Esophagus muscularis mucosa (tissue), 4 donors: ENCODE measurements at regions not wholly inside any gene's neighbourhood (a gene's known extent, or its start where the extent isn't known, plus 50 kb on each side); places are given as distances from the start of the nearest gene placed in this dataset.

Source experiments
- DNase-seq: peaks from one replicate; pipeline ENCODE4 v3.0.0-alpha.2; 2017; ENCODE audit errors: extremely low spot score
- H3K27ac ChIP-seq, 4 donors: fragments of 200-600 bp; sonication (generic); replicated peaks in 1 of 4; 1 replicate in 3 of 4; 2 replicates in 1 of 4; pipeline ENCODE4 v1.5.1; 2016 to 2019; ENCODE audit warnings: mild to moderate bottlenecking in 1 of 4
- H3K27me3 ChIP-seq, 4 donors: fragments of 200-600 bp; sonication (generic); one replicate each; pipeline versions ENCODE4 v1.5.1 to v1.6.0; 2016 to 2019
- H3K36me3 ChIP-seq, 4 donors: fragments of 200-600 bp; sonication (generic); one replicate each; pipeline ENCODE4 v1.5.1; 2016 to 2019
- H3K4me1 ChIP-seq, 4 donors: fragments of 200-600 bp; sonication (generic); one replicate each; pipeline ENCODE4 v1.5.1; 2016 to 2019
- H3K4me3 ChIP-seq, 4 donors: fragments of 200-600 bp; sonication (generic); 1 replicate in 2 of 4; 2 replicates in 2 of 4; pipeline ENCODE4 v1.5.1; 2016 to 2019; ENCODE audit warnings: mild to moderate bottlenecking in 4 of 4, moderate library complexity in 1 of 4
- H3K9me3 ChIP-seq, 4 donors: fragments of 200-600 bp; sonication (generic); 1 replicate in 3 of 4; 2 replicates in 1 of 4; pipeline ENCODE4 v1.5.1; 2016 to 2019
- EP300 ChIP-seq: sonication (generic); formaldehyde crosslinking; IDR thresholded peaks from one replicate; pipeline ENCODE4 v1.6.1; 2017; ENCODE audit warnings: antibody characterized with exemption
- POLR2A ChIP-seq: fragments of 450-650 bp; IDR thresholded peaks from one replicate; pipeline ENCODE4 v1.6.1; 2017; ENCODE audit warnings: antibody characterized with exemption, moderate library complexity, mild to moderate bottlenecking, low read depth
- POLR2AphosphoS5 ChIP-seq, 2 donors: sonication (generic); formaldehyde crosslinking; IDR thresholded peaks; one replicate each; pipeline ENCODE4 v1.6.1; 2017; ENCODE audit warnings: antibody characterized with exemption in 2 of 2
- WGBS: methylation state at CpG from one replicate; pipeline ENCODE4 v1.1.5; 2018; 5-methylcytosine and 5-hydroxymethylcytosine counted together
- intact Hi-C: fragments of 100-400 bp; cut with DNase I; formaldehyde crosslinking; loops from one replicate; pipeline ENCODE4 v1.15.1; 2023
- TF ChIP-seq, protein P1 (sequence below), 3 experiments: fragments of 200-600 bp in 2 of 3; fragments of 450-650 bp in 1 of 3; sonication (generic) in 2 of 3; IDR thresholded peaks; one replicate each; pipeline ENCODE4 v1.5.1; 2017 to 2019; ENCODE audit warnings: antibody characterized with exemption in 3 of 3, mild to moderate bottlenecking in 2 of 3, moderate library complexity in 1 of 3

DNA sequence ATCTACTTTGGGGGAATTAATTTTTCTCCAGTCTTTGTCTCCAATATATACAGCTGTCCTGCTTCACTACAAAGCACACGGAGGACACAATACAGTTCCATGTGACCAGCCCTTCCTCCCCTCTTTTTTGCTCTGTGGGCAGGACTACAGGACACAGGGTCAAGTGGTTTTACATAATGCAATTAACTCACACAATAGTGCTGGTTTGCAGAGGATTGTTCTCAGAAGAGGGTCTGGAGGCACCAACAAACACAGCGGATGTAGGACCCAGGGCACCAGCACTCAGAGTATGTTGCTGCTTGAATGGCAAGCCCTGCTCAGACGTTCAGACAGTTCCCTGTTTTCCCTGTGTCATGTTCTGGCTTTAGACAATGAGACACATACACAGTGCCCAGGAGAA is 52.0 kb upstream of the NPTX2 start:
- no peak for DNase-seq
- Histone ChIP-seq H3K27ac (no peak overlapping the region), H3K4me3 (no peak overlapping the region), H3K36me3 (no peaks in the 10 kb centered on the region), H3K27me3 (peaks cover 0 to 44% (median 0%) of the 10 kb centered on the region in 4 donors), H3K4me1 (no peaks in the 10 kb centered on the region), H3K9me3 (peaks cover 0 to 17% (median 7%) of the 10 kb centered on the region in 4 donors)
- 44% methylated on average over 3 of the region's 3 CpGs for WGBS
- intact Hi-C loops: no loop called here
- TF ChIP-seq EP300: no peak
- no peak for TF ChIP-seq POLR2AphosphoS5 (IDR thresholded peaks at IDR 0.05)
- TF ChIP-seq, protein P1, sequence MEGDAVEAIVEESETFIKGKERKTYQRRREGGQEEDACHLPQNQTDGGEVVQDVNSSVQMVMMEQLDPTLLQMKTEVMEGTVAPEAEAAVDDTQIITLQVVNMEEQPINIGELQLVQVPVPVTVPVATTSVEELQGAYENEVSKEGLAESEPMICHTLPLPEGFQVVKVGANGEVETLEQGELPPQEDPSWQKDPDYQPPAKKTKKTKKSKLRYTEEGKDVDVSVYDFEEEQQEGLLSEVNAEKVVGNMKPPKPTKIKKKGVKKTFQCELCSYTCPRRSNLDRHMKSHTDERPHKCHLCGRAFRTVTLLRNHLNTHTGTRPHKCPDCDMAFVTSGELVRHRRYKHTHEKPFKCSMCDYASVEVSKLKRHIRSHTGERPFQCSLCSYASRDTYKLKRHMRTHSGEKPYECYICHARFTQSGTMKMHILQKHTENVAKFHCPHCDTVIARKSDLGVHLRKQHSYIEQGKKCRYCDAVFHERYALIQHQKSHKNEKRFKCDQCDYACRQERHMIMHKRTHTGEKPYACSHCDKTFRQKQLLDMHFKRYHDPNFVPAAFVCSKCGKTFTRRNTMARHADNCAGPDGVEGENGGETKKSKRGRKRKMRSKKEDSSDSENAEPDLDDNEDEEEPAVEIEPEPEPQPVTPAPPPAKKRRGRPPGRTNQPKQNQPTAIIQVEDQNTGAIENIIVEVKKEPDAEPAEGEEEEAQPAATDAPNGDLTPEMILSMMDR (IDR thresholded peaks at IDR 0.05): no peak
- no peak for TF ChIP-seq POLR2A

- intact Hi-C loops: no loop called here
- Histone ChIP-seq H3K4me1 (no peaks in the 10 kb centered on the region), H3K9me3 (peaks cover 0 to 20% (median 9%) of the 10 kb centered on the region in 4 donors), H3K36me3 (no peaks in the 10 kb centered on the region), H3K27me3 (peaks cover 0 to 47% (median 0%) of the 10 kb centered on the region in 4 donors), H3K27ac (no peak overlapping the region), H3K4me3 (no peak overlapping the region)
- WGBS: 76% methylated on average over 3 of the region's 5 CpGs
- DNase-seq: no peak
- TF ChIP-seq, protein P1 (IDR thresholded peaks at IDR 0.05): no peak
- no peak for TF ChIP-seq POLR2AphosphoS5 (IDR thresholded peaks at IDR 0.05)
Observed at GRCh38 chr7:98562871-98563495, 54.1 kb upstream of the NPTX2 start.

DNA sequence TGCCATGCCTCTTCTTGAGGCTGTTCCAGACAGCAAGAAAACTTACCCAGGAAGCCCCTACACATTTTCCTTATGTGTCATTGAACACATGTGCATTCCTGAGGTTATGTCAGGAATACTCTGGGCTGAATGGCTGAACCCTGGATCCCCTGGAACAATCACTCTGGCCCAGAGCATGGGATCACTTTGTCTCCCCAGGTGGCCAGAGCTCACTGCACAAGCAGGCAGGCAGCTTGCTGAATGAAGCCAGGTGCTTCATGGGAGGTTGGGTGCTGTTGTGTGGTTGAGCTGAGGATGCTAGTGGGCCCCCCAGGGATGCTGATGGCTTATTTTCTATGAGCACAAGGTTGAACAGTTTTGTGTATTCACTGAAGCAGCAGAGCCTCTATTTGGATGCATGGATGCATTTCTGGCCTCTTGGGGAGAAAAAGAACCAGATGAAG is 54.7 kb upstream of the NPTX2 start:
- no peak overlapping the region for H3K27ac ChIP-seq
- intact Hi-C loops: no loop called here
- H3K4me1 ChIP-seq: no peaks in the 10 kb centered on the region
- peaks cover 0 to 20% (median 9%) of the 10 kb centered on the region in 4 donors for H3K9me3 ChIP-seq
- no peak for DNase-seq
- H3K4me3 ChIP-seq: no peak overlapping the region
- TF ChIP-seq POLR2A (no peak), POLR2AphosphoS5 (IDR thresholded peaks at IDR 0.05) (no peak), EP300 (no peak)
- TF ChIP-seq, protein P1 (IDR thresholded peaks at IDR 0.05): no peak
- H3K27me3 ChIP-seq: peaks cover 0 to 42% (median 0%) of the 10 kb centered on the region in 4 donors
- no peaks in the 10 kb centered on the region for H3K36me3 ChIP-seq

- Histone ChIP-seq H3K36me3 (no peaks in the 10 kb centered on the region), H3K4me3 (no peak overlapping the region), H3K4me1 (no peaks in the 10 kb centered on the region), H3K27me3 (peaks cover 0 to 36% (median 0%) of the 10 kb centered on the region in 4 donors), H3K27ac (no peak overlapping the region), H3K9me3 (peaks cover 0 to 17% (median 8%) of the 10 kb centered on the region in 4 donors)
- TF ChIP-seq POLR2A (no peak), EP300 (no peak)
- TF ChIP-seq, protein P1 (IDR thresholded peaks at IDR 0.05): no peak
- intact Hi-C loops: no loop called here
- DNase-seq: no peak
- WGBS: 64% methylated on average over 3 of the region's 3 CpGs
Observed at GRCh38 chr7:98559958-98560357, 57.1 kb upstream of the NPTX2 start.

- DNase-seq: no peak
- WGBS: 90% methylated on average over 3 of the region's 3 CpGs
- Histone ChIP-seq H3K4me3 (no peak overlapping the region), H3K9me3 (peaks cover 0 to 11% (median 5%) of the 10 kb centered on the region in 4 donors), H3K4me1 (no peaks in the 10 kb centered on the region), H3K36me3 (no peaks in the 10 kb centered on the region), H3K27me3 (peaks cover 0 to 37% (median 0%) of the 10 kb centered on the region in 4 donors), H3K27ac (no peak overlapping the region)
- TF ChIP-seq, protein P1 (IDR thresholded peaks at IDR 0.05): no peak
- TF ChIP-seq POLR2A (no peak), POLR2AphosphoS5 (IDR thresholded peaks at IDR 0.05) (no peak)
- intact Hi-C loops: no loop called here
Observed at GRCh38 chr7:98559219-98559618, 57.9 kb upstream of the NPTX2 start.
